ENCODE measurements at regions not wholly inside any gene's neighbourhood (a gene's known extent, or its start where the extent isn't known, plus 50 kb on each side); places are given as distances from the start of the nearest gene placed in this dataset.

GRCh38 chr10:20963721-20964595, 66.8 kb upstream of the NEBL start:
- no peak for DNase-seq

- no peak for DNase-seq
Observed at GRCh38 chr10:20963056-20963455, 65.9 kb upstream of the NEBL start.

- DNase-seq = no peak
Observed at GRCh38 chr10:20962165-20962564, 65.1 kb upstream of the NEBL start.

- DNase-seq = no peak
Observed at GRCh38 chr10:20959242-20959641, 62.1 kb upstream of the NEBL start.

GRCh38 chr10:20958764-20959163, 61.7 kb upstream of the NEBL start:
- no peak for DNase-seq

- DNase-seq = no peak
Observed at GRCh38 chr10:20958225-20958624, 61.1 kb upstream of the NEBL start.

- no peak for DNase-seq
Observed at GRCh38 chr10:20957744-20958143, 60.6 kb upstream of the NEBL start.

GRCh38 chr10:20956843-20957242, 59.7 kb upstream of the NEBL start:
- DNase-seq = no peak

GRCh38 chr10:20955355-20955893, 58.3 kb upstream of the NEBL start:
- DNase-seq = no peak

- DNase-seq = no peak
Observed at GRCh38 chr10:20954519-20954918, 57.4 kb upstream of the NEBL start.

GRCh38 chr10:20953120-20953519, 56.0 kb upstream of the NEBL start:
- no peak for DNase-seq

GRCh38 chr10:20949967-20950366, 52.9 kb upstream of the NEBL start:
- DNase-seq = no peak

GRCh38 chr10:20948686-20949327, 51.7 kb upstream of the NEBL start:
- no peak for DNase-seq

All from activated CD4-positive, alpha-beta T cell treated with anti-CD3 and anti-CD28 coated beads, Interleukin-2, Interleukin-6, amounts not matched to agents 100 ng/mL and 50 ng/mL, durations not matched to agents 16 hours and 8 hours (primary cell).